ENCODE measurements at regions not wholly inside any gene's neighbourhood (a gene's known extent, or its start where the extent isn't known, plus 50 kb on each side); places are given as distances from the start of the nearest gene placed in this dataset.

DNA sequence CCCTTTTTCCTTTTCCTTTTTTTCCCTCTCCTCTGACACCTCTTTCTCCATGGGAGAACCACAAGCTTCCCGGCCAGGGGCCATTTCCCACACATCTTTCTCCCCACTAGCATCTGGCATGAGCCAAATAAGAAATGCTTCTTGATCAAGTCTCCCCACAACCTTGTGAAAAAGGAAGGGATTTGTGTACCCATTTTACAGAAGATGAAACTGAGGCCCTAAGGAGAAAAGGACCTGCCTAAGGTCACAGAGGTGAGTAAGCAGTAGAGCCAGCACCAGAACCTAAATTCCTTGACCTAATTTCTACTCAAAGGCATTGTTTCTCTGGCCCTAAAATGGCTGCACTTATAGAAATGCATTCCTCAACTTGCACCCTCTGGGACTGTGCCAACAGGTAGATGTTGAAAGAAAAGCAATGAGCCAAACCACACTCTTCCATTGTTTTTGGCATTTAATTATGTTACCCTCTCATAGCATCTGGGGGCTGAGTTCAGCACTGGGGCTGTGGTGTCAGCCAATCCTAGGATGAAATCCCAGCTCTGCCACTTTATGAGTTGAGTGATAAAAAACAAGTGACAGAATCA, 81.7 kb upstream of the TLE3 start:
- intact Hi-C loops (cut with DNase I; ENCODE audit: low total_unique reads): no loop called here
- 95 to 100% methylated on average over 1 of the region's 1 CpG for WGBS, 2 donors
- TF ChIP-seq POLR2A (IDR thresholded peaks at IDR 0.05): no peak
- TF ChIP-seq, protein P1, sequence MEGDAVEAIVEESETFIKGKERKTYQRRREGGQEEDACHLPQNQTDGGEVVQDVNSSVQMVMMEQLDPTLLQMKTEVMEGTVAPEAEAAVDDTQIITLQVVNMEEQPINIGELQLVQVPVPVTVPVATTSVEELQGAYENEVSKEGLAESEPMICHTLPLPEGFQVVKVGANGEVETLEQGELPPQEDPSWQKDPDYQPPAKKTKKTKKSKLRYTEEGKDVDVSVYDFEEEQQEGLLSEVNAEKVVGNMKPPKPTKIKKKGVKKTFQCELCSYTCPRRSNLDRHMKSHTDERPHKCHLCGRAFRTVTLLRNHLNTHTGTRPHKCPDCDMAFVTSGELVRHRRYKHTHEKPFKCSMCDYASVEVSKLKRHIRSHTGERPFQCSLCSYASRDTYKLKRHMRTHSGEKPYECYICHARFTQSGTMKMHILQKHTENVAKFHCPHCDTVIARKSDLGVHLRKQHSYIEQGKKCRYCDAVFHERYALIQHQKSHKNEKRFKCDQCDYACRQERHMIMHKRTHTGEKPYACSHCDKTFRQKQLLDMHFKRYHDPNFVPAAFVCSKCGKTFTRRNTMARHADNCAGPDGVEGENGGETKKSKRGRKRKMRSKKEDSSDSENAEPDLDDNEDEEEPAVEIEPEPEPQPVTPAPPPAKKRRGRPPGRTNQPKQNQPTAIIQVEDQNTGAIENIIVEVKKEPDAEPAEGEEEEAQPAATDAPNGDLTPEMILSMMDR (IDR thresholded peaks at IDR 0.05): no peak
- no peak overlapping the region for H3K4me3 ChIP-seq (ENCODE audit: low read depth, poor library complexity, severe bottlenecking)
- no peak for DNase-seq (ENCODE audit: low spot score in 2 of 2)

DNA sequence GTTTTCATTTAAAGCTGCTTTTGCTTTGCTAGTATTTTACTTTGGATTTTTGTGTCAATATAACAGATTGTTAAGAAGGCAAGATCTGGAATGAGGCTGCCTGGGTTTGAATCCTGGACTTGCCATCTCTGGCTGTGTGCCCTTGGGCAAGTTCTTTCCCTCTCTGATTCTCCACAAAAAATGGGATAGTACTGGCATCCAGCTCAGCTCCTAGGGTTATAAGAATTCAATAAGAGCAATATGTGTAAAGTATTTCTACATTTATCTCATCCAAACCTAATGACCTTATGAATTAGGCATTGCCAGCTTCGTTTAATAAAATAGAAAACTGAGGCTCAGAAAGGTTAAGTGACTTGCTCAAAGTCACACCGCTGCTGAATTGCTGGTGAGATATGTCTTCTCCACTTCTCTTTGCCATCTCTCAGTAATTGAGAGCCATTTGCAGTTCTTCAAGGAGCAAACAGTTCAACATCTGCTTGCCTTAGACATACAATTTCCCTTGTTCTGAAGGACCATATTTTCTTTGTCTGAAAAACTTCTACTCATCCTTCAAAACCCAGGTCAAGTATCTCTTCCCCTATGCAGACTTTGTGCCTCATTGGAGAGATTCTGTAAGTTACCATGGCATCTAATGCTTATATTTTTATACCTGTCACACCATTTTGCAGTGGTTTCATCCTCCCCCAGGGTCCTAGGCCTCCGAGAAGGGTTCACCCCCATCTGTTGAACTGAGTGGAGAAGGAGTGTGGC, 80.8 kb upstream of the TLE3 start:
- no peak for TF ChIP-seq POLR2A (IDR thresholded peaks at IDR 0.05)
- TF ChIP-seq, protein P1 (IDR thresholded peaks at IDR 0.05): no peak
- DNase-seq (ENCODE audit: low spot score in 2 of 2): no peak
- intact Hi-C loops (cut with DNase I; ENCODE audit: low total_unique reads): no loop called here
- no peak overlapping the region for H3K4me3 ChIP-seq (ENCODE audit: low read depth, poor library complexity, severe bottlenecking)
- 97 to 99% methylated on average over 3 of the region's 3 CpGs for WGBS, 2 donors

DNA sequence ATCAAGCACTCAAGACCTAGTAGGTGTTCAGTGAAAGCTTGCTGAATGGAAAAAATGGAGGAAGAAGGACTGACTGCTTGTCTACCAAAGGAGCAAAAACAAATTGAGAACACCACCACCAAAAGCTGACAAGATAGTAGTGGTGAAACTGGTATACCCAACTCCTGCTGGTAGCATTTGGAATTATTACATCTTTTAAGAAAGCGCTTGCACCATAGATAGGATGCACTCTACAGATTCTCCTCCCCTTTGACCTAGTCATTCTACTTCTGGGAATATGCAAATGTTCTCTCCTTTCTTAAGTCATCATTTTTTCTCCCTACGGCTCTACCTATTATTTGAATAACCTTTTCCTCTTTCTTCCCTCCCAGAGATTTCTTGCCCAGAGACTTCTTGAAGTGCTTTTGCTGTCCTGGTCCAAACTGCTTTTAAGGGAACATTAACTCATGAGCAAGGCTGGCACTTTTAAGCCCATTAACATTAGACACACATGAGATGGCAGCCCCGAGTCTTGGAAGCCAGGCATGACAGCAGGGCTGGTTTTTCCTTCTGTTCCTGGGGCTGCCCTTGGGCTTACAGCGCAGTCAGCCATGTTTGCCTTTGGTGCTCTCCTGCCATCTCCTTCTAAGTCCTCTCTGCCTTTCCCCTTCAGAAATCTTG, 75.0 kb upstream of the TLE3 start:
- WGBS, 2 donors: 83 to 86% methylated on average over 4 of the region's 4 CpGs
- intact Hi-C loops (cut with DNase I; ENCODE audit: low total_unique reads): no loop called here
- no peak for DNase-seq (ENCODE audit: low spot score in 2 of 2)
- H3K4me3 ChIP-seq (ENCODE audit: low read depth, poor library complexity, severe bottlenecking): no peak overlapping the region
- TF ChIP-seq POLR2A (IDR thresholded peaks at IDR 0.05): no peak
- TF ChIP-seq, protein P1 (IDR thresholded peaks at IDR 0.05): no peak

DNA sequence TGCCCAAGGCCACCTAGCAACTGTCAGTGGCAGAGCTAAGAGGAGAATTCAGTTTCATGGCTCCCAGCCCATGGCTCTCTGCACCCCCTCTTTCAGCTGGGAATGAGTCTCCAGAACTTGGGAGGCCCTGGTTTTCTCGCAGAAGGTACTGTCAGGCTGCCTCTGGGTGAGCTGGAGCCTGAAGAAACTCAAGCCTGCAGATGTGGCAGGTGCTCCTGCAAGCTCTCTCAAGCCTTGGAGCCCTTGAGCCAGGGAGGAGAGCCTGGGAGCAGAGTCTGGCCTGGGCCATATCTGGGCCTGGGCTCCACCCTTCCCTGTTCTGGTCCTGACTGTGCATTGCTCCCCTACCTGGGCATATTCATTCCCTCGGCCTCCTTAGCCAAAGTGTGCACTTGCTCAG, 74.4 kb upstream of the TLE3 start:
- no peak overlapping the region for H3K4me3 ChIP-seq (ENCODE audit: low read depth, poor library complexity, severe bottlenecking)
- TF ChIP-seq, protein P1 (IDR thresholded peaks at IDR 0.05): no peak
- no peak for TF ChIP-seq POLR2A (IDR thresholded peaks at IDR 0.05)
- DNase-seq (ENCODE audit: low spot score in 2 of 2): no peak
- intact Hi-C loops (cut with DNase I; ENCODE audit: low total_unique reads): no loop called here
- 69 to 80% methylated on average over 2 of the region's 2 CpGs for WGBS, 2 donors

DNA sequence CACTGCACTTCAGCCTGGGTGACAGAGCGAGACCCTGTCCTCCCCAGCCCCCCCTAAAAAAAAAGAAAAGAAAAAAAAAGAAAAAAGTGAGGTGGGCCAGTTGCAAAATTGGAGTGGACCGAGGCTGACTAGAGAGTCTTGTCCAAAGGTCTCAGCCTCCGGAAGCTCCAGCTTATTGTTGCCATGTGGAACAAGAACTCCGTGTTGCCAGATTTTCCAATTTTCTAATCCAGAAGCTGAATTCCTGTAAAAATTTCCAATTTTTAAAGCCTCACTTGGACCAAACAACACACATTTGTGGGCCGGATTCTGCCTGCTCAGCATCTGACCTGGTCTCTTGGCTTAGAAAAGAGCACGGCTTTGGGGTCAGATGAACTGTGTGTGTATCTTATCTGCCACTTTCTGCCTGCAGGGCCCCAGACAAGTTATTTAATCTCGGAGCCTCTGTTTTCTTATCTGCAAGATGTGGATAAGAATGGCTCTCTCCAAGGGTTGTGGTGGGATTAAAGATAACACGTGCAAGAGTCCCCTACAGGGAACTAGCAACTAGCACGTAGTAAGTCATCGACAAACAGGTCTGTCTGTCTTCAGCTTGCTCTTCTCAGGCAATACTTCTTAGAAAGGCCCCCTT, 73.7 kb upstream of the TLE3 start:
- intact Hi-C loops (cut with DNase I; ENCODE audit: low total_unique reads): no loop called here
- TF ChIP-seq, protein P1 (IDR thresholded peaks at IDR 0.05): no peak
- TF ChIP-seq POLR2A (IDR thresholded peaks at IDR 0.05): no peak
- 68 to 73% methylated on average over 10 of the region's 10 CpGs for WGBS, 2 donors
- H3K4me3 ChIP-seq (ENCODE audit: low read depth, poor library complexity, severe bottlenecking): no peak overlapping the region
- DNase-seq (ENCODE audit: low spot score in 2 of 2): no peak
